ENCODE measurements at regions not wholly inside any gene's neighbourhood (a gene's known extent, or its start where the extent isn't known, plus 50 kb on each side); places are given as distances from the start of the nearest gene placed in this dataset.

- TF ChIP-seq CTCF (IDR thresholded peaks at IDR 0.05; ENCODE audit: poor library complexity) (no peak), EZH2 (IDR thresholded peaks at IDR 0.05; ENCODE audit: borderline replicate concordance) (no peak), EZH2phosphoT487 (IDR thresholded peaks at IDR 0.05; ENCODE audit: low read depth, severe bottlenecking, unreplicated experiment) (no peak)
Measured at GRCh38 chr1:90100566-90100965, 105.7 kb downstream of the ZNF326 start.
